GM23338 (cell line): ENCODE measurements at regions not wholly inside any gene's neighbourhood (a gene's known extent, or its start where the extent isn't known, plus 50 kb on each side); places are given as distances from the start of the nearest gene placed in this dataset.

ENCODE experiments used
- ATAC-seq: fragments of 200-7000 bp; cut with Tn5 transposase; 3 replicates; pipeline ENCODE4 v1.9.1; 2020
- DNase-seq: peaks from one replicate; pipeline ENCODE4 v3.0.0-alpha.2; 2015; ENCODE audit warnings: low spot score
- H2AFZ ChIP-seq: fragments of 200-600 bp; sonication (generic); 2 replicates; pipeline ENCODE4 v1.8.0; 2016; ENCODE audit warnings: antibody characterized with exemption, mild to moderate bottlenecking, moderate library complexity
- H3F3A ChIP-seq: fragments of 200-600 bp; sonication (generic); replicated peaks from 2 replicates; pipeline ENCODE4 v1.8.0; 2017; ENCODE audit warnings: antibody characterized with exemption, mixed run types, low read depth
- H3K27ac ChIP-seq: fragments of 200-600 bp; sonication (generic); 2 replicates; pipeline ENCODE4 v1.6.1; 2016; ENCODE audit warnings: low read depth
- H3K27me3 ChIP-seq: fragments of 200-600 bp; sonication (generic); 2 replicates; pipeline ENCODE4 v1.8.0; 2016; ENCODE audit warnings: mild to moderate bottlenecking, mixed run types, moderate library complexity; ENCODE audit not compliant: insufficient read depth
- H3K36me3 ChIP-seq: fragments of 200-600 bp; sonication (generic); 2 replicates; pipeline ENCODE4 v1.8.0; 2016; ENCODE audit warnings: mild to moderate bottlenecking; ENCODE audit not compliant: insufficient read depth
- H3K4me1 ChIP-seq: fragments of 200-600 bp; sonication (generic); 2 replicates; pipeline ENCODE4 v1.8.0; 2016; ENCODE audit warnings: mild to moderate bottlenecking, moderate library complexity; ENCODE audit not compliant: insufficient read depth
- H3K4me2 ChIP-seq: fragments of 200-600 bp; sonication (generic); 2 replicates; pipeline ENCODE4 v1.7.1; 2017; ENCODE audit warnings: mixed run types
- H3K4me3 ChIP-seq: fragments of 200-600 bp; sonication (generic); 2 replicates; pipeline ENCODE4 v1.6.1; 2016; ENCODE audit warnings: mixed run types
- H3K79me2 ChIP-seq: fragments of 200-600 bp; sonication (generic); replicated peaks from 2 replicates; pipeline ENCODE4 v1.8.0; 2017; ENCODE audit warnings: mild to moderate bottlenecking; ENCODE audit not compliant: insufficient read depth
- H3K9me2 ChIP-seq: fragments of 200-600 bp; sonication (generic); 2 replicates; pipeline ENCODE4 v1.8.0; 2017; ENCODE audit not compliant: insufficient read depth
- H4K20me1 ChIP-seq: fragments of 200-600 bp; sonication (generic); replicated peaks from 2 replicates; pipeline ENCODE4 v1.8.0; 2017; ENCODE audit warnings: mild to moderate bottlenecking; ENCODE audit not compliant: insufficient read depth
- H3K27ac Mint-ChIP-seq: 2 replicates; pipeline ENCODE4 v1.8.0; 2020; ENCODE audit warnings: inconsistent platforms, mild to moderate bottlenecking, moderate library complexity, mixed read lengths
- H3K27me3 Mint-ChIP-seq: 3 replicates; pipeline ENCODE4 v1.8.0; 2022; ENCODE audit warnings: low read depth, mild to moderate bottlenecking, moderate library complexity, mixed read lengths, inconsistent platforms; ENCODE audit not compliant: insufficient read depth, poor library complexity
- H3K36me3 Mint-ChIP-seq: 3 replicates; pipeline ENCODE4 v1.8.0; 2021; ENCODE audit warnings: low read depth, mild to moderate bottlenecking, inconsistent platforms, moderate library complexity, mixed read lengths
- H3K4me1 Mint-ChIP-seq: 3 replicates; pipeline ENCODE4 v1.8.0; 2020; ENCODE audit warnings: mild to moderate bottlenecking, inconsistent platforms, mixed read lengths
- H3K4me3 Mint-ChIP-seq: 3 replicates; pipeline ENCODE4 v1.8.0; 2021; ENCODE audit warnings: moderate library complexity, mild to moderate bottlenecking, inconsistent platforms, mixed read lengths
- H3K9me3 Mint-ChIP-seq: 3 replicates; pipeline ENCODE4 v1.8.0; 2020; ENCODE audit warnings: moderate library complexity, mild to moderate bottlenecking, inconsistent platforms, mixed read lengths
- CREB1 ChIP-seq: fragments of 250-450 bp; sonication (Bioruptor Pico); IDR thresholded peaks from 2 replicates; pipeline ENCODE4 v1.5.0; 2020; ENCODE audit warnings: low read depth, mild to moderate bottlenecking, moderate library complexity
- EZH2 ChIP-seq: fragments of 200-600 bp; sonication (generic); IDR thresholded peaks from one replicate; pipeline ENCODE4 v1.8.0; 2017; ENCODE audit warnings: antibody characterized with exemption, mild to moderate bottlenecking, low read depth; ENCODE audit not compliant: unreplicated experiment
- EZH2phosphoT487 ChIP-seq: fragments of 200-600 bp; sonication (generic); IDR thresholded peaks from one replicate; pipeline ENCODE4 v1.8.1; 2018; ENCODE audit warnings: antibody characterized with exemption; ENCODE audit not compliant: unreplicated experiment
- JUNB ChIP-seq: IDR thresholded peaks from one replicate; pipeline ENCODE4 v1.6.1; 2016; ENCODE audit warnings: antibody characterized with exemption; ENCODE audit not compliant: unreplicated experiment
- NANOG ChIP-seq: IDR thresholded peaks from 2 replicates; pipeline ENCODE4 v1.6.1; 2016; ENCODE audit warnings: antibody characterized with exemption, borderline replicate concordance
- POLR2AphosphoS5 ChIP-seq: IDR thresholded peaks from 2 replicates; pipeline ENCODE4 v1.6.1; 2016; ENCODE audit warnings: antibody characterized with exemption, low read depth
- REST ChIP-seq: IDR thresholded peaks from one replicate; pipeline ENCODE4 v1.6.1; 2018; ENCODE audit warnings: antibody characterized with exemption; ENCODE audit not compliant: unreplicated experiment
- STAT1 ChIP-seq: IDR thresholded peaks from one replicate; pipeline ENCODE4 v1.6.1; 2016; ENCODE audit warnings: antibody characterized with exemption; ENCODE audit not compliant: unreplicated experiment
- ZNF114 ChIP-seq: fragments of 250-450 bp; sonication (Bioruptor Pico); IDR thresholded peaks from 2 replicates; pipeline ENCODE4 v1.5.0; 2020; ENCODE audit warnings: mild to moderate bottlenecking, moderate library complexity
- ZNF331 ChIP-seq: fragments of 250-450 bp; sonication (Bioruptor Pico); IDR thresholded peaks from 2 replicates; pipeline ENCODE4 v1.5.0; 2020; ENCODE audit warnings: low read depth, mild to moderate bottlenecking, moderate library complexity
- TF ChIP-seq, protein P1 (sequence below): IDR thresholded peaks from 2 replicates; pipeline ENCODE4 v1.6.1; 2016; ENCODE audit warnings: antibody characterized with exemption
- TF ChIP-seq, protein P2 (sequence below): fragments of 250-450 bp; sonication (Bioruptor Pico); IDR thresholded peaks from 2 replicates; pipeline ENCODE4 v1.5.0; 2020; ENCODE audit warnings: mild to moderate bottlenecking, moderate library complexity

DNA sequence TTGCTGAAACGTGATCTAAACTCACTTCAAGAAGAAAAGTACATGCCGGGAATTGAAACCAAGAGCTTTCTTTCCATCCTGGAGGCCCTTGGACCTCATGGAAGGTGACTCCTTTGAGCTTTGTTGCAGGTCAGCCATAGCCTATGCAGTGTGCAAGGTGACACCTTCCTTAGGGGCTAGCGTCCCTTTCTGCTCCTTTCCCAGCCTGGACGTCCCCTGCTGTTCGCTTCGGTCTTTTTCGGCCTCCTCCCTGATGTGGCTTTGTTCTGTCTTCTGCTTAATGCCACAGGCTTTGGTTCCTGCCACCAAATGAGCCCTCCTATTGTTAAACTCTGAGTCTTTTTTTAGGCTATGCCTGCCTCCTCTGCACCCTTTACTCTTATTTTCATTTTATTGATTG, 308.8 kb downstream of the BRINP2 start:
- Histone ChIP-seq H3F3A (no peaks in the 10 kb centered on the region), H2AFZ (no peak overlapping the region), H4K20me1 (no peaks in the 10 kb centered on the region), H3K9me2 (no peaks in the 10 kb centered on the region), H3K4me2 (no peak overlapping the region), H3K27ac (no peak overlapping the region), H3K4me3 (no peak overlapping the region), H3K27me3 (no peaks in the 10 kb centered on the region), H3K36me3 (no peaks in the 10 kb centered on the region), H3K4me1 (no peaks in the 10 kb centered on the region), H3K79me2 (no peaks in the 10 kb centered on the region)
- H3K27ac Mint-ChIP-seq, result no peak overlapping the region
- no peak overlapping the region for H3K4me3 Mint-ChIP-seq
- no peak for TF ChIP-seq ZNF331 (CRISPR knock-in tag)
- TF ChIP-seq STAT1, result no peak
- TF ChIP-seq NANOG, result no peak
- TF ChIP-seq, protein P1, sequence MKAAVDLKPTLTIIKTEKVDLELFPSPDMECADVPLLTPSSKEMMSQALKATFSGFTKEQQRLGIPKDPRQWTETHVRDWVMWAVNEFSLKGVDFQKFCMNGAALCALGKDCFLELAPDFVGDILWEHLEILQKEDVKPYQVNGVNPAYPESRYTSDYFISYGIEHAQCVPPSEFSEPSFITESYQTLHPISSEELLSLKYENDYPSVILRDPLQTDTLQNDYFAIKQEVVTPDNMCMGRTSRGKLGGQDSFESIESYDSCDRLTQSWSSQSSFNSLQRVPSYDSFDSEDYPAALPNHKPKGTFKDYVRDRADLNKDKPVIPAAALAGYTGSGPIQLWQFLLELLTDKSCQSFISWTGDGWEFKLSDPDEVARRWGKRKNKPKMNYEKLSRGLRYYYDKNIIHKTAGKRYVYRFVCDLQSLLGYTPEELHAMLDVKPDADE, result no peak
- TF ChIP-seq EZH2, result no peak
- DNase-seq (no peak), ATAC-seq (peak; percentile 52)
- H3K27me3 Mint-ChIP-seq, result peaks cover 1% of the 10 kb centered on the region
- H3K9me3 Mint-ChIP-seq, result no peaks in the 10 kb centered on the region
- H3K4me1 Mint-ChIP-seq, result peaks cover 6% of the 10 kb centered on the region; the same call in 1 of the 3 replicates
- no peaks in the 10 kb centered on the region for H3K36me3 Mint-ChIP-seq

- no peaks in the 10 kb centered on the region for H3K36me3 Mint-ChIP-seq
- H3K4me1 Mint-ChIP-seq, result peaks cover 6% of the 10 kb centered on the region; the same call in 1 of the 3 replicates
- no peaks in the 10 kb centered on the region for H3K36me3 ChIP-seq
- TF ChIP-seq EZH2phosphoT487, result no peak
- TF ChIP-seq JUNB, result no peak
- no peak for TF ChIP-seq EZH2
- TF ChIP-seq REST, result no peak
- TF ChIP-seq POLR2AphosphoS5, result no peak
- TF ChIP-seq CREB1 (CRISPR knock-in tag), result no peak
- TF ChIP-seq, protein P2, sequence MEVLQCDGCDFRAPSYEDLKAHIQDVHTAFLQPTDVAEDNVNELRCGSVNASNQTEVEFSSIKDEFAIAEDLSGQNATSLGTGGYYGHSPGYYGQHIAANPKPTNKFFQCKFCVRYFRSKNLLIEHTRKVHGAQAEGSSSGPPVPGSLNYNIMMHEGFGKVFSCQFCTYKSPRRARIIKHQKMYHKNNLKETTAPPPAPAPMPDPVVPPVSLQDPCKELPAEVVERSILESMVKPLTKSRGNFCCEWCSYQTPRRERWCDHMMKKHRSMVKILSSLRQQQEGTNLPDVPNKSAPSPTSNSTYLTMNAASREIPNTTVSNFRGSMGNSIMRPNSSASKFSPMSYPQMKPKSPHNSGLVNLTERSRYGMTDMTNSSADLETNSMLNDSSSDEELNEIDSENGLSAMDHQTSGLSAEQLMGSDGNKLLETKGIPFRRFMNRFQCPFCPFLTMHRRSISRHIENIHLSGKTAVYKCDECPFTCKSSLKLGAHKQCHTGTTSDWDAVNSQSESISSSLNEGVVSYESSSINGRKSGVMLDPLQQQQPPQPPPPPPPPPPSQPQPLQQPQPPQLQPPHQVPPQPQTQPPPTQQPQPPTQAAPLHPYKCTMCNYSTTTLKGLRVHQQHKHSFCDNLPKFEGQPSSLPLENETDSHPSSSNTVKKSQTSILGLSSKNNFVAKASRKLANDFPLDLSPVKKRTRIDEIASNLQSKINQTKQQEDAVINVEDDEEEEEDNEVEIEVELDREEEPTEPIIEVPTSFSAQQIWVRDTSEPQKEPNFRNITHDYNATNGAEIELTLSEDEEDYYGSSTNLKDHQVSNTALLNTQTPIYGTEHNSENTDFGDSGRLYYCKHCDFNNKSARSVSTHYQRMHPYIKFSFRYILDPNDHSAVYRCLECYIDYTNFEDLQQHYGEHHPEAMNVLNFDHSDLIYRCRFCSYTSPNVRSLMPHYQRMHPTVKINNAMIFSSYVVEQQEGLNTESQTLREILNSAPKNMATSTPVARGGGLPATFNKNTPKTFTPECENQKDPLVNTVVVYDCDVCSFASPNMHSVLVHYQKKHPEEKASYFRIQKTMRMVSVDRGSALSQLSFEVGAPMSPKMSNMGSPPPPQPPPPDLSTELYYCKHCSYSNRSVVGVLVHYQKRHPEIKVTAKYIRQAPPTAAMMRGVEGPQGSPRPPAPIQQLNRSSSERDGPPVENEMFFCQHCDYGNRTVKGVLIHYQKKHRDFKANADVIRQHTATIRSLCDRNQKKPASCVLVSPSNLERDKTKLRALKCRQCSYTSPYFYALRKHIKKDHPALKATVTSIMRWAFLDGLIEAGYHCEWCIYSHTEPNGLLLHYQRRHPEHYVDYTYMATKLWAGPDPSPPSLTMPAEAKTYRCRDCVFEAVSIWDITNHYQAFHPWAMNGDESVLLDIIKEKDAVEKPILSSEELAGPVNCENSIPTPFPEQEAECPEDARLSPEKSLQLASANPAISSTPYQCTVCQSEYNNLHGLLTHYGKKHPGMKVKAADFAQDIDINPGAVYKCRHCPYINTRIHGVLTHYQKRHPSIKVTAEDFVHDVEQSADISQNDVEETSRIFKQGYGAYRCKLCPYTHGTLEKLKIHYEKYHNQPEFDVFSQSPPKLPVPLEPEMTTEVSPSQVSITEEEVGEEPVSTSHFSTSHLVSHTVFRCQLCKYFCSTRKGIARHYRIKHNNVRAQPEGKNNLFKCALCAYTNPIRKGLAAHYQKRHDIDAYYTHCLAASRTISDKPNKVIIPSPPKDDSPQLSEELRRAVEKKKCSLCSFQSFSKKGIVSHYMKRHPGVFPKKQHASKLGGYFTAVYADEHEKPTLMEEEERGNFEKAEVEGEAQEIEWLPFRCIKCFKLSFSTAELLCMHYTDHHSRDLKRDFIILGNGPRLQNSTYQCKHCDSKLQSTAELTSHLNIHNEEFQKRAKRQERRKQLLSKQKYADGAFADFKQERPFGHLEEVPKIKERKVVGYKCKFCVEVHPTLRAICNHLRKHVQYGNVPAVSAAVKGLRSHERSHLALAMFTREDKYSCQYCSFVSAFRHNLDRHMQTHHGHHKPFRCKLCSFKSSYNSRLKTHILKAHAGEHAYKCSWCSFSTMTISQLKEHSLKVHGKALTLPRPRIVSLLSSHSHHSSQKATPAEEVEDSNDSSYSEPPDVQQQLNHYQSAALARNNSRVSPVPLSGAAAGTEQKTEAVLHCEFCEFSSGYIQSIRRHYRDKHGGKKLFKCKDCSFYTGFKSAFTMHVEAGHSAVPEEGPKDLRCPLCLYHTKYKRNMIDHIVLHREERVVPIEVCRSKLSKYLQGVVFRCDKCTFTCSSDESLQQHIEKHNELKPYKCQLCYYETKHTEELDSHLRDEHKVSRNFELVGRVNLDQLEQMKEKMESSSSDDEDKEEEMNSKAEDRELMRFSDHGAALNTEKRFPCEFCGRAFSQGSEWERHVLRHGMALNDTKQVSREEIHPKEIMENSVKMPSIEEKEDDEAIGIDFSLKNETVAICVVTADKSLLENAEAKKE (CRISPR knock-in tag), result no peak
- TF ChIP-seq NANOG, result no peak
- no peak for TF ChIP-seq ZNF114 (CRISPR knock-in tag)
- TF ChIP-seq STAT1, result no peak
Measured at GRCh38 chr1:177476676-177477075, 305.9 kb downstream of the BRINP2 start.

More at GRCh38 chr1:177476676-177477075, 305.9 kb downstream of the BRINP2 start:
- Mint-ChIP-seq H3K27me3 (peaks cover 1% of the 10 kb centered on the region), H3K27ac (no peak overlapping the region), H3K9me3 (no peaks in the 10 kb centered on the region), H3K4me3 (no peak overlapping the region)
- Histone ChIP-seq H2AFZ (no peak overlapping the region), H3K27ac (no peak overlapping the region), H4K20me1 (no peaks in the 10 kb centered on the region), H3K4me3 (no peak overlapping the region), H3K4me1 (no peaks in the 10 kb centered on the region), H3F3A (no peaks in the 10 kb centered on the region), H3K79me2 (no peaks in the 10 kb centered on the region), H3K4me2 (no peak overlapping the region), H3K27me3 (no peaks in the 10 kb centered on the region), H3K9me2 (no peaks in the 10 kb centered on the region)
- ATAC-seq, result no peak
- DNase-seq, result no peak
